K562 (cell line): ENCODE measurements at regions not wholly inside any gene's neighbourhood (a gene's known extent, or its start where the extent isn't known, plus 50 kb on each side); places are given as distances from the start of the nearest gene placed in this dataset.

Source experiments
- ATAC-seq: fragments of 200-7000 bp; cut with Tn5 transposase; 3 replicates; pipeline ENCODE4 v1.9.1; 2020; ENCODE audit warnings: moderate library complexity
- BruUV-seq: library from RNA; stranded (reverse); fragments of 400-500 nt; replicated peaks from 2 replicates; lab custom pipeline; 2021; lab: Mats Ljungman, UMichigan
- CTCF ChIA-PET: fragments of 300-600 bp; formaldehyde crosslinking; extraction: SDS; loops from one replicate; lab custom pipeline; 2021; ENCODE audit warnings: low intra/inter-chr PET ratio; lab: Yijun Ruan, JAX
- POLR2A ChIA-PET: fragments of 300-600, 350-650 bp; sonication (Branson Sonifier 250); formaldehyde crosslinking; extraction: SDS; loops from one replicate; lab custom pipeline; 2021; ENCODE audit warnings: antibody characterized with exemption, inconsistent platforms; lab: Yijun Ruan, JAX
- DNase-seq, 4 experiments: peaks; one replicate each; pipeline versions ENCODE4 v3.0.0 to v3.0.0-alpha.2; 2011 to 2018; ENCODE audit warnings: low spot score in 3 of 4, mixed read lengths in 3 of 4; ENCODE audit errors: extremely low read depth in 1 of 4
- FAIRE-seq: peaks from 2 replicates; lab custom pipeline; 2011; peaks lifted over from hg19 to GRCh38; lab: Jason Lieb, UNC
- H2AFZ ChIP-seq: 2 replicates; pipeline ENCODE4 v1.6.0; 2011; ENCODE audit warnings: low read depth, low read length, control low read depth, inconsistent platforms
- H3K27ac ChIP-seq: fragments of 200-600 bp; 3 replicates; pipeline ENCODE4 v1.8.0; 2011; ENCODE audit warnings: low read depth, mild to moderate bottlenecking, control low read depth, inconsistent platforms, low read length, moderate library complexity, mixed read lengths; ENCODE audit errors: extremely low read depth
- H3K27me3 ChIP-seq, 2 experiments: fragments of 300-600 bp in 1 of 2; 2 replicates in 1 of 2; 3 replicates in 1 of 2; pipeline versions ENCODE4 v1.6.0 to v1.8.0; 2011; ENCODE audit warnings: inconsistent platforms in 2 of 2, low read length in 2 of 2, mild to moderate bottlenecking in 1 of 2, mixed read lengths in 1 of 2, moderate library complexity in 1 of 2; ENCODE audit not compliant: control insufficient read depth in 2 of 2, insufficient read depth in 2 of 2
- H3K36me3 ChIP-seq: fragments of 300-600 bp; 3 replicates; pipeline ENCODE4 v1.8.0; 2011; ENCODE audit warnings: mild to moderate bottlenecking, low read length, inconsistent platforms; ENCODE audit not compliant: control insufficient read depth, insufficient read depth
- H3K4me1 ChIP-seq, 2 experiments: fragments of 200-600 bp in 1 of 2; replicated peaks in 1 of 2; 2 replicates in 1 of 2; 3 replicates in 1 of 2; pipeline versions ENCODE4 v1.5.1 to v1.8.0; 2011; ENCODE audit warnings: inconsistent platforms in 2 of 2, low read length in 2 of 2, mild to moderate bottlenecking in 1 of 2, mixed read lengths in 1 of 2, moderate library complexity in 1 of 2; ENCODE audit not compliant: control insufficient read depth in 2 of 2, insufficient read depth in 2 of 2
- H3K4me2 ChIP-seq: 2 replicates; pipeline ENCODE4 v1.6.1; 2011; ENCODE audit warnings: low read length, control low read depth, inconsistent platforms, mixed read lengths; ENCODE audit not compliant: insufficient read depth
- H3K4me3 ChIP-seq: fragments of 200-600 bp; sonication (generic), shearing (Covaris generic); 2 replicates; pipeline ENCODE4 v1.5.1; 2016; ENCODE audit warnings: control low read depth, inconsistent platforms
- H3K79me2 ChIP-seq: fragments of 200-600 bp; 3 replicates; pipeline ENCODE4 v1.8.0; 2011; ENCODE audit warnings: low read length, inconsistent platforms; ENCODE audit not compliant: control insufficient read depth, insufficient read depth
- H3K9ac ChIP-seq, 2 experiments: 2 replicates each; pipeline versions ENCODE4 v1.6.0 to v1.6.1; 2011; ENCODE audit warnings: low read depth in 2 of 2, low read length in 2 of 2, control low read depth in 1 of 2, inconsistent platforms in 1 of 2, mild to moderate bottlenecking in 1 of 2, mixed read lengths in 1 of 2; ENCODE audit not compliant: insufficient read depth in 1 of 2
- H3K9me1 ChIP-seq: one replicate; pipeline ENCODE4 v1.6.0; 2011; ENCODE audit warnings: inconsistent platforms, mild to moderate bottlenecking, low read length, moderate library complexity; ENCODE audit not compliant: control insufficient read depth, insufficient read depth
- H3K9me3 ChIP-seq: replicated peaks from 2 replicates; pipeline ENCODE4 v1.5.1; 2011; ENCODE audit warnings: low read depth, low read length, inconsistent platforms; ENCODE audit not compliant: control insufficient read depth, insufficient read depth
- H4K20me1 ChIP-seq: replicated peaks from 2 replicates; pipeline ENCODE4 v1.6.1; 2011; ENCODE audit warnings: low read length, inconsistent platforms, mixed read lengths; ENCODE audit not compliant: control insufficient read depth, insufficient read depth
- CTCFL ChIP-seq: IDR thresholded peaks from 2 replicates; pipeline ENCODE4 v1.6.1; 2011; ENCODE audit warnings: borderline replicate concordance, low read depth, mild to moderate bottlenecking, moderate library complexity, low read length; ENCODE audit not compliant: insufficient read depth, poor library complexity, severe bottlenecking
- EWSR1 ChIP-seq: fragments of 450-650 bp; IDR thresholded peaks from 2 replicates; pipeline ENCODE4 v1.6.1; 2018; ENCODE audit warnings: borderline replicate concordance, mild to moderate bottlenecking, low read depth, moderate library complexity; ENCODE audit not compliant: partially characterized antibody
- FOXA3 ChIP-seq, 2 experiments: fragments of 450-650 bp in 1 of 2; sonication (generic) in 1 of 2; formaldehyde crosslinking; IDR thresholded peaks in 1 of 2; conservative IDR thresholded peaks in 1 of 2; 2 replicates each; pipeline versions ENCODE4 v1.4.0 to v1.8.0; 2020 to 2022; ENCODE audit warnings: mild to moderate bottlenecking in 2 of 2, missing genetic modification reagents in 1 of 2
- GATA2 ChIP-seq: sonication (generic); formaldehyde crosslinking; IDR thresholded peaks from 2 replicates; pipeline ENCODE4 v1.4.0; 2020; ENCODE audit warnings: mild to moderate bottlenecking, missing genetic modification reagents
- ZNF551 ChIP-seq: fragments of 250-450 bp; sonication (Bioruptor Pico); IDR thresholded peaks from 2 replicates; pipeline ENCODE4 v1.5.0; 2021; ENCODE audit warnings: mild to moderate bottlenecking, moderate library complexity
- WGBS: fragments of 100-300 bp; shearing (Covaris generic); methylation state at CpG from one replicate; pipeline ENCODE4 v1.1.6; 2016; ENCODE audit warnings: low coverage, mixed read lengths; ENCODE audit not compliant: insufficient coverage; ENCODE audit errors: missing lambda C conversion rate; 5-methylcytosine and 5-hydroxymethylcytosine counted together
- in situ Hi-C: fragments of 300-500 bp; cut with MboI; formaldehyde crosslinking; loops from 4 replicates; pipeline ENCODE4 v1.15.0; 2018; ENCODE audit warnings: inconsistent platforms, mixed read lengths
- intact Hi-C: fragments of 100-400 bp; cut with micrococcal nuclease; formaldehyde crosslinking; loops from 2 replicates; pipeline ENCODE4 v1.14.2; 2022

GRCh38 chr10:124328477-124329220 lies 90.1 kb downstream of the OAT start:
- ATAC-seq (no peak), DNase-seq (no peak), FAIRE-seq (no peak)
- WGBS: 2% methylated on average over 9 of the region's 10 CpGs
- no peaks in the 10 kb centered on the region for H3K9me3 ChIP-seq
- no TSS peak for BruUV-seq
- no peaks in the 10 kb centered on the region for H3K36me3 ChIP-seq
- H3K9ac ChIP-seq: no peak overlapping the region
- peaks cover 0 to under 1% of the 10 kb centered on the region in 2 experiments; a peak in 1 of 5 replicates for H3K27me3 ChIP-seq
- no peak overlapping the region for H3K27ac ChIP-seq
- no peaks in the 10 kb centered on the region for H3K79me2 ChIP-seq
- no peaks in the 10 kb centered on the region for H4K20me1 ChIP-seq
- ChIA-PET POLR2A (interaction anchor here (0.7 kb wide), 1 partner anchor 356 kb away, joined by 6 read pairs; no protein-coding TSS in a partner anchor), CTCF (no interaction called here)
- intact Hi-C loops (no loop called here), in situ Hi-C loops (no loop called here)
- H3K4me2 ChIP-seq: no peak overlapping the region
- no peak overlapping the region for H2AFZ ChIP-seq
- H3K4me1 ChIP-seq: no peaks in the 10 kb centered on the region
- no peaks in the 10 kb centered on the region for H3K9me1 ChIP-seq
- H3K4me3 ChIP-seq: no peak overlapping the region
- TF ChIP-seq EWSR1 (no peak), FOXA3 (CRISPR knock-in tag; conservative IDR thresholded peaks at IDR 0.05 in 1 of 2, IDR thresholded peaks at IDR 0.05 in 1 of 2) (no peak), GATA2 (CRISPR knock-in tag) (no peak), ZNF551 (CRISPR knock-in tag) (no peak), CTCFL (no peak)
